ENCODE measurements at regions not wholly inside any gene's neighbourhood (a gene's known extent, or its start where the extent isn't known, plus 50 kb on each side); places are given as distances from the start of the nearest gene placed in this dataset.

GRCh38 chr13:87198371-87198770, 472.8 kb upstream of the SLITRK5 start:
- CTCF ChIA-PET (ENCODE audit: low intra/inter-chr PET ratio, low total read pairs), result no interaction called here
- POLR2A ChIA-PET, result no interaction called here
- ATAC-seq, result no peak
- no peaks in the 10 kb centered on the region for H3K79me2 ChIP-seq (ENCODE audit: insufficient read depth, low read length)
- H3K9ac ChIP-seq (ENCODE audit: insufficient read depth, low read depth, low read length), result no peak overlapping the region
- no peak overlapping the region for H3K4me3 ChIP-seq (replicated peaks in 1 of 3; ENCODE audit: insufficient read depth in 1 of 3, low read depth in 2 of 3, low read length in 3 of 3)
- no peak for FAIRE-seq
- no peak overlapping the region for H2AFZ ChIP-seq (ENCODE audit: low read length)
- H3K4me2 ChIP-seq (ENCODE audit: low read depth, low read length), result no peak overlapping the region
- H3K36me3 ChIP-seq (replicated peaks in 1 of 2; ENCODE audit: control insufficient read depth in 1 of 2, insufficient read depth in 2 of 2, low read length in 2 of 2), result no peaks in the 10 kb centered on the region
- no peak overlapping the region for H3K27ac ChIP-seq (ENCODE audit: extremely low read length, insufficient read depth, low read length)
- WGBS (ENCODE audit: low lambda C conversion rate), result under 1% methylated on average over 3 of the region's 3 CpGs
- DNase-seq (ENCODE audit: low spot score), result no peak
- no peaks in the 10 kb centered on the region for H3K4me1 ChIP-seq (ENCODE audit: insufficient read depth, low read length)
- H4K20me1 ChIP-seq (ENCODE audit: insufficient read depth, low read length), result no peaks in the 10 kb centered on the region
- TF ChIP-seq TOE1 (CRISPR knock-in tag; IDR thresholded peaks at IDR 0.05) (no peak), POLR2AphosphoS2 (IDR thresholded peaks at IDR 0.05; ENCODE audit: low read depth, low read length) (no peak), GATA4 (IDR thresholded peaks at IDR 0.05; ENCODE audit: borderline replicate concordance, low read depth) (no peak), ZNF580 (CRISPR knock-in tag; IDR thresholded peaks at IDR 0.05; ENCODE audit: borderline replicate concordance, low read depth) (no peak), ATF2 (CRISPR knock-in tag; IDR thresholded peaks at IDR 0.05) (no peak), ZNF138 (CRISPR knock-in tag; IDR thresholded peaks at IDR 0.05; ENCODE audit: low read depth) (no peak)
- H3K27me3 ChIP-seq (ENCODE audit: control insufficient read depth in 1 of 2, insufficient read depth in 2 of 2, low read length in 2 of 2), result no peaks in the 10 kb centered on the region
- intact Hi-C loops (cut with micrococcal nuclease; ENCODE audit: unreplicated experiment) (no loop called here), in situ Hi-C loops (cut with HindIII; ENCODE audit: extremely low pct_ligation_motif_present, low pct_unique_long_range_greater_than_20kb) (no loop called here)
- no peaks in the 10 kb centered on the region for H3K9me3 ChIP-seq (ENCODE audit: low read length)
- no TSS peak for BruUV-seq (replicated peaks)

GRCh38 chr13:87206708-87207107, 464.5 kb upstream of the SLITRK5 start:
- intact Hi-C loops (cut with micrococcal nuclease; ENCODE audit: unreplicated experiment), result no loop called here
- in situ Hi-C loops (cut with HindIII; ENCODE audit: extremely low pct_ligation_motif_present, low pct_unique_long_range_greater_than_20kb), result no loop called here
- TF ChIP-seq ZC3H13 (CRISPR knock-in tag; IDR thresholded peaks at IDR 0.05) (no peak), ZNF782 (CRISPR knock-in tag; IDR thresholded peaks at IDR 0.05; ENCODE audit: borderline replicate concordance) (no peak), ZNF784 (CRISPR knock-in tag; IDR thresholded peaks at IDR 0.05; ENCODE audit: borderline replicate concordance) (no peak), ZNF143 (CRISPR knock-in tag; IDR thresholded peaks at IDR 0.05) (no peak), NFAT5 (CRISPR knock-in tag; IDR thresholded peaks at IDR 0.05) (no peak)

More at GRCh38 chr13:87206708-87207107, 464.5 kb upstream of the SLITRK5 start:
- no peak for FAIRE-seq
- no TSS peak for BruUV-seq (replicated peaks)
- CTCF ChIA-PET (ENCODE audit: low intra/inter-chr PET ratio, low total read pairs), result no interaction called here
- no peak for ATAC-seq
- H2AFZ ChIP-seq (ENCODE audit: low read length), result no peak overlapping the region
- H3K27ac ChIP-seq (ENCODE audit: extremely low read length, insufficient read depth, low read length), result no peak overlapping the region
- no peaks in the 10 kb centered on the region for H3K36me3 ChIP-seq (replicated peaks in 1 of 2; ENCODE audit: control insufficient read depth in 1 of 2, insufficient read depth in 2 of 2, low read length in 2 of 2)
- 25% methylated on average over 6 of the region's 6 CpGs for WGBS (ENCODE audit: low lambda C conversion rate)
- no peaks in the 10 kb centered on the region for H3K9me3 ChIP-seq (ENCODE audit: low read length)
- no peak for DNase-seq (ENCODE audit: low spot score)
- POLR2A ChIA-PET, result no interaction called here
- H3K4me3 ChIP-seq (replicated peaks in 1 of 3; ENCODE audit: insufficient read depth in 1 of 3, low read depth in 2 of 3, low read length in 3 of 3), result no peak overlapping the region
- H3K9ac ChIP-seq (ENCODE audit: insufficient read depth, low read depth, low read length), result no peak overlapping the region
- no peaks in the 10 kb centered on the region for H4K20me1 ChIP-seq (ENCODE audit: insufficient read depth, low read length)
- H3K27me3 ChIP-seq (ENCODE audit: control insufficient read depth in 1 of 2, insufficient read depth in 2 of 2, low read length in 2 of 2), result no peaks in the 10 kb centered on the region
- H3K4me1 ChIP-seq (ENCODE audit: insufficient read depth, low read length), result no peaks in the 10 kb centered on the region
- no peak overlapping the region for H3K4me2 ChIP-seq (ENCODE audit: low read depth, low read length)
- H3K79me2 ChIP-seq (ENCODE audit: insufficient read depth, low read length), result no peaks in the 10 kb centered on the region

Data from HepG2 (cell line).